Hepatocyte (in vitro differentiated cells): ENCODE measurements at regions not wholly inside any gene's neighbourhood (a gene's known extent, or its start where the extent isn't known, plus 50 kb on each side); places are given as distances from the start of the nearest gene placed in this dataset.

Experiments used
- EZH2 ChIP-seq: fragments of 200-600 bp; sonication (generic); IDR thresholded peaks from 2 replicates; pipeline ENCODE4 v1.6.1; 2016; ENCODE audit warnings: antibody characterized with exemption, mild to moderate bottlenecking, borderline replicate concordance
- EZH2phosphoT487 ChIP-seq: fragments of 200-600 bp; sonication (generic); IDR thresholded peaks from one replicate; pipeline ENCODE4 v1.6.1; 2018; ENCODE audit warnings: antibody characterized with exemption, mild to moderate bottlenecking, low read depth, moderate library complexity; ENCODE audit not compliant: unreplicated experiment, severe bottlenecking
- TF ChIP-seq, protein P1 (sequence below): fragments of 200-600 bp; sonication (generic); IDR thresholded peaks from 2 replicates; pipeline ENCODE4 v1.5.1; 2016; ENCODE audit warnings: antibody characterized with exemption, mild to moderate bottlenecking; ENCODE audit not compliant: poor library complexity

DNA sequence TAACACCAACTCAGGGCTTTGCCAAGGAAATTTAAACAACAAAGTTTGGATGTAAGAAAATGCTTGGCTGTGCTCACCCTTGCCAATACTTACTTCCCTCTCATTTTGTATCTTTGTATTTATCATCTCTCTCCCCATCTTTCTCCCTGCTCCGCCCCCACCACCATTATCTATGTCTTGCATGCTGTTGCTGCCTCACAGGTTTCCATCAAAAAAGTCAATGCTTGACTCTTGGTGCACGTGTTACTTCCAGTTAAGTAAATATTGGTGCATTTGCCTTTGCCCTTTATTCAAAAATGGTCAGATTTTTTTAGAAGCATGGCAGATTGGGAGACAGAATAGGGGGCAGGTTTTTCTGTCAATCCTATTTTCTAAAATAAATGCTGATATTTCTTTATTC lies 626.0 kb downstream of the ACTR3B start:
- TF ChIP-seq, protein P1, sequence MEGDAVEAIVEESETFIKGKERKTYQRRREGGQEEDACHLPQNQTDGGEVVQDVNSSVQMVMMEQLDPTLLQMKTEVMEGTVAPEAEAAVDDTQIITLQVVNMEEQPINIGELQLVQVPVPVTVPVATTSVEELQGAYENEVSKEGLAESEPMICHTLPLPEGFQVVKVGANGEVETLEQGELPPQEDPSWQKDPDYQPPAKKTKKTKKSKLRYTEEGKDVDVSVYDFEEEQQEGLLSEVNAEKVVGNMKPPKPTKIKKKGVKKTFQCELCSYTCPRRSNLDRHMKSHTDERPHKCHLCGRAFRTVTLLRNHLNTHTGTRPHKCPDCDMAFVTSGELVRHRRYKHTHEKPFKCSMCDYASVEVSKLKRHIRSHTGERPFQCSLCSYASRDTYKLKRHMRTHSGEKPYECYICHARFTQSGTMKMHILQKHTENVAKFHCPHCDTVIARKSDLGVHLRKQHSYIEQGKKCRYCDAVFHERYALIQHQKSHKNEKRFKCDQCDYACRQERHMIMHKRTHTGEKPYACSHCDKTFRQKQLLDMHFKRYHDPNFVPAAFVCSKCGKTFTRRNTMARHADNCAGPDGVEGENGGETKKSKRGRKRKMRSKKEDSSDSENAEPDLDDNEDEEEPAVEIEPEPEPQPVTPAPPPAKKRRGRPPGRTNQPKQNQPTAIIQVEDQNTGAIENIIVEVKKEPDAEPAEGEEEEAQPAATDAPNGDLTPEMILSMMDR: no peak
- TF ChIP-seq EZH2phosphoT487: no peak
- no peak for TF ChIP-seq EZH2
